ENCODE measurements at regions not wholly inside any gene's neighbourhood (a gene's known extent, or its start where the extent isn't known, plus 50 kb on each side); places are given as distances from the start of the nearest gene placed in this dataset.

DNA sequence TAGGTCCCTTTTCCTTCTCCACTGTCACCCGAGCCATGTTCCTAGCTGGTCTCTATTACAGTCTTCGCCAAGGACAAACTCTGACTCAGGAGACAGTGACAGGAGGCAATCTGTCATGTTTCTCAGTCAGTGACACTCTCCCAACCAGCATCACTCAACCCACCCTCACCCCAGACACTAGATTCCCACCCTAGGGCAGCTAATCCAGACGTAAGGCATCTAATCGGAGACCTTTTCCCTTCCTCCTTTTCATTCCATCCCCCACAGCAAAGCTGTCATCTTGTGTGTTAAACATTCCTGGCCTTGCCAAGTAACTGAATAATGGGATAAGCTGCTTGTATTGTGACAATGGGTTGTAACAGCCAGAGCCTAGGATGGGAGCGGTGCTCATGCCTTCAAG lies 95.2 kb downstream of the SNX18 start:
- TF ChIP-seq, protein P1, sequence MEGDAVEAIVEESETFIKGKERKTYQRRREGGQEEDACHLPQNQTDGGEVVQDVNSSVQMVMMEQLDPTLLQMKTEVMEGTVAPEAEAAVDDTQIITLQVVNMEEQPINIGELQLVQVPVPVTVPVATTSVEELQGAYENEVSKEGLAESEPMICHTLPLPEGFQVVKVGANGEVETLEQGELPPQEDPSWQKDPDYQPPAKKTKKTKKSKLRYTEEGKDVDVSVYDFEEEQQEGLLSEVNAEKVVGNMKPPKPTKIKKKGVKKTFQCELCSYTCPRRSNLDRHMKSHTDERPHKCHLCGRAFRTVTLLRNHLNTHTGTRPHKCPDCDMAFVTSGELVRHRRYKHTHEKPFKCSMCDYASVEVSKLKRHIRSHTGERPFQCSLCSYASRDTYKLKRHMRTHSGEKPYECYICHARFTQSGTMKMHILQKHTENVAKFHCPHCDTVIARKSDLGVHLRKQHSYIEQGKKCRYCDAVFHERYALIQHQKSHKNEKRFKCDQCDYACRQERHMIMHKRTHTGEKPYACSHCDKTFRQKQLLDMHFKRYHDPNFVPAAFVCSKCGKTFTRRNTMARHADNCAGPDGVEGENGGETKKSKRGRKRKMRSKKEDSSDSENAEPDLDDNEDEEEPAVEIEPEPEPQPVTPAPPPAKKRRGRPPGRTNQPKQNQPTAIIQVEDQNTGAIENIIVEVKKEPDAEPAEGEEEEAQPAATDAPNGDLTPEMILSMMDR (conservative IDR thresholded peaks at IDR 0.05; ENCODE audit: low read length), result no peak
- TF ChIP-seq EZH2phosphoT487 (IDR thresholded peaks at IDR 0.05; ENCODE audit: borderline replicate concordance, low read depth, low read length), result no peak
